GM10248 (cell line): ENCODE measurements at regions not wholly inside any gene's neighbourhood (a gene's known extent, or its start where the extent isn't known, plus 50 kb on each side); places are given as distances from the start of the nearest gene placed in this dataset.

Source experiments
- CTCF ChIA-PET: fragments of 300-600 bp; sonication (Branson Sonifier 250); formaldehyde crosslinking; extraction: SDS; loops from one replicate; lab custom pipeline; 2021; ENCODE audit warnings: antibody characterized with exemption; lab: Yijun Ruan, JAX
- POLR2A ChIA-PET: fragments of 350-650 bp; sonication (Branson Sonifier 250); formaldehyde crosslinking; extraction: SDS; loops from one replicate; lab custom pipeline; 2020; ENCODE audit warnings: antibody characterized with exemption; lab: Yijun Ruan, JAX
- DNase-seq: peaks from one replicate; pipeline ENCODE4 v3.0.0; 2012; ENCODE audit errors: extremely low spot score
- TF ChIP-seq, protein P1 (sequence below): IDR thresholded peaks from 2 replicates; pipeline ENCODE4 v1.5.1; 2012; ENCODE audit warnings: mild to moderate bottlenecking, low read depth; ENCODE audit errors: extremely low read depth, missing control alignments, control extremely low read depth

DNA sequence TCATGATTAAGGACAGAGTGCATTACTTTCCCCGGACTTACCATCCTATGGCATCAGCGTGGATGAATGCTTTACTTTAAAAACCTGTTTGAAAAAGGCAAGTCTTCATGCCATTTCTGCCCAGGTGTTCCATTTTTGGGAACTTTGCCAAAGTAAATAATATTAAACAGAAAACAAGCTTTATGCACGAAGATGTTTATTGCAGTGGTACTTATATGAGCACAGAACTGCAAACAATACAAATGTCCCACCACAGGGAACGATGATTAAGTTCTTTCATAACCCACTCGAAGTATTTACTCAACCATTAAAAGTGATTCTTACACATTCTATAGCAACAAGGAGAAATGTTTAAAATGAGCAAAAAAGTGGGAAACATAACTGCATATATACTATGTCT is 109.7 kb upstream of the GDF10 start:
- DNase-seq: no peak
- TF ChIP-seq, protein P1, sequence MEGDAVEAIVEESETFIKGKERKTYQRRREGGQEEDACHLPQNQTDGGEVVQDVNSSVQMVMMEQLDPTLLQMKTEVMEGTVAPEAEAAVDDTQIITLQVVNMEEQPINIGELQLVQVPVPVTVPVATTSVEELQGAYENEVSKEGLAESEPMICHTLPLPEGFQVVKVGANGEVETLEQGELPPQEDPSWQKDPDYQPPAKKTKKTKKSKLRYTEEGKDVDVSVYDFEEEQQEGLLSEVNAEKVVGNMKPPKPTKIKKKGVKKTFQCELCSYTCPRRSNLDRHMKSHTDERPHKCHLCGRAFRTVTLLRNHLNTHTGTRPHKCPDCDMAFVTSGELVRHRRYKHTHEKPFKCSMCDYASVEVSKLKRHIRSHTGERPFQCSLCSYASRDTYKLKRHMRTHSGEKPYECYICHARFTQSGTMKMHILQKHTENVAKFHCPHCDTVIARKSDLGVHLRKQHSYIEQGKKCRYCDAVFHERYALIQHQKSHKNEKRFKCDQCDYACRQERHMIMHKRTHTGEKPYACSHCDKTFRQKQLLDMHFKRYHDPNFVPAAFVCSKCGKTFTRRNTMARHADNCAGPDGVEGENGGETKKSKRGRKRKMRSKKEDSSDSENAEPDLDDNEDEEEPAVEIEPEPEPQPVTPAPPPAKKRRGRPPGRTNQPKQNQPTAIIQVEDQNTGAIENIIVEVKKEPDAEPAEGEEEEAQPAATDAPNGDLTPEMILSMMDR: no peak
- ChIA-PET POLR2A (no interaction called here), CTCF (no interaction called here)

DNA sequence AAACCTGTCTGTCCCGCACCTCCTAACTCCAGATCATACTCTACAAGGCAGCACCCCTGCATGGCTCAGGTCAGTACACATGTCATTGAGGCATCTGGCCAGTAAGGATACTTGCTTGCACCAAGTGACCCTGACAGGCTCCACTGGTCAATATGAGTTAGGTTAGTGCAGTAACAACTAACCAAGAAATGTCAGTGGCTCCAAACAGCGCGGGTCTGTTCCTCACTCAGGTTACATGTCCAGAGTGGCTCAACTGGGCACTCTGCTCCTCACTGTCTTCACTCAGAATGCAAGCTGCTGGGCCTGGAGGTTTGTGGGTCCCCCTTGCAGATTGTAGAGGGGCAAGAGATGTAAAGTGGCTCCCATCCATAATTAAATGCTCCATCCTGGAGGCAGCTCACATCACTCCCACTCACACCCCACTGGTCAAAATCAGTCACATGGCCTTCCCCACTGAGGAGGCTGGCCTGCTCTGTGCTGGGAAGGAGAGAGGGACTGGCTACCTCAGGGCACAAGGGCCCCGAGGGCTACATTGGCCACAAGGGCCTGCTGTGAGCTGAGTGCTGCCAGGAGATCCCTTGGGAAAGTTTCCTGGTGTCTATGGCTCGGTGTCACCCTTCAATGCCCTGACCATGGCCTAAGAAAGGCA is 109.1 kb upstream of the GDF10 start:
- CTCF ChIA-PET: no interaction called here
- TF ChIP-seq, protein P1: no peak
- DNase-seq: no peak
- POLR2A ChIA-PET: no interaction called here

DNA sequence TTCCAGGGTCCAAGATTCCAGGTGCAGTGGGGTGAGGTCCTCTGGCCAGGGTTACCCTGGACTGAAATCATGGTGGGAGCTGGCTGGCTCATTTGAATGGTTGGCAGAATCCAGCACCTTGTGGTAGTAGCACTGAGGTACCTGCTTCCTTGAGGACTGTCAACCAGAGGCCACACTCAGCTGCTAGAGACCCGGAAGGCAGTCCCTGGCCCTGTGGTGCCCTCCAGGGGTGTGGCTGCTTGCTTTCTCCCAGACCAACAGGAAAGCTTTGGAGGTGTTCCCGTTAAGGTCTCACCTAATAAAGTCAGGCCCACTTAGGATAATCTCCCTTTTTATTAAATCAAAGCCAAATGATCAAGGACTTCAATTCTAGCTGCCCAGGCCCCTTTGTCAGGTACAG is 107.7 kb upstream of the GDF10 start:
- TF ChIP-seq, protein P1: no peak
- ChIA-PET CTCF (interaction anchor here (1.5 kb wide), 1 partner anchor 121 kb away, joined by 3 read pairs; no protein-coding TSS in a partner anchor), POLR2A (no interaction called here)
- no peak for DNase-seq

DNA sequence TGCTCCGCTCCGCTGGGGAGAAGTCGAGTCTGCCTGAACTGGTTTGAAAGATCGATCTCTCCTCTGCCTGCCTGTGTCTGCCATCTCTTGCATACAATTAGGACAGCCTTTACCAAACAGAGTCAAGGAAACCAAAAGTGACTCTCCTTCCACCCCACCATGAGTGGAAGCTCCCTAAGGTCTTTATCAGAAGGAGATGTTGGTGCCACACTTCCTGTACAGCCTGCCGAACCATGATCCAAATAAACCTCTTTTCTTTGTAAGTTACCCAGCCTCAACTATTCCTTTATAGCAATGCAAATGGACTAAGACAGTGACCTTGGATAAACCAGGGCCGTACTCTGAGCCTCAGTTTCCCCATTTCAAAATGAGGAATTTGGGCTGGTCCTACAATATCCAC is 106.3 kb upstream of the GDF10 start:
- TF ChIP-seq, protein P1: no peak
- ChIA-PET POLR2A (no interaction called here), CTCF (no interaction called here)
- no peak for DNase-seq

DNA sequence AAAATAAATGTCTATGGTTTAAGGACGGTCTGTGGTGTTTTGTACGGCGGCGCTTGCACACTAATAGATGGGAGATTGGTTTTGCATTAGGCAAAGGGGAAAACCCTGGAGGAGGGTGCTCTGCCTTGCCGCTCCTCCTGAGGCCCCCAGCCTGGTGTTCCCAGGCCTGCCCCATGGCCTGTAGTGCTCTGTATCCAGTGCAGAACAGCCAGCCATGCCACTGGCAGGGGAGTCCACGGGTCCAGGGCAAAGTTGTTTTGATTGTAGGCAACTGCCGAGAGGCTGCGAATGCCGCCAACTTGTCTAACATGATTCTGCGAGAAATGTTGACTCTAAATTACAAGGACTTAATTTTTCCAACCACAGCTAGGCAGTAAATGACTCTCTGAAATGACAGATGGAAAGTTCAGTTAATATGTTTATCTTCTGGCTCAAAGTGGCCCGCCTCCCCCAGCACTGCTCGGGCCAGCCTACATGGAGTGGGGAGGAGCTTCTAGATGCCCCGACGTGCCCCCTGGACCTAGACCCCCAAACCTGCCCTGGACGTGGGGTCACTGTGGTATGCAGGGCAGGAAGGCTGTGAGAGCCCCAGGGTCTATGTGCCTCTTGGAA is 104.6 kb upstream of the GDF10 start:
- ChIA-PET CTCF (interaction anchor here (0.9 kb wide), 1 partner anchor 12 kb away, joined by 3 read pairs; no protein-coding TSS in a partner anchor), POLR2A (no interaction called here)
- no peak for DNase-seq
- TF ChIP-seq, protein P1: no peak

DNA sequence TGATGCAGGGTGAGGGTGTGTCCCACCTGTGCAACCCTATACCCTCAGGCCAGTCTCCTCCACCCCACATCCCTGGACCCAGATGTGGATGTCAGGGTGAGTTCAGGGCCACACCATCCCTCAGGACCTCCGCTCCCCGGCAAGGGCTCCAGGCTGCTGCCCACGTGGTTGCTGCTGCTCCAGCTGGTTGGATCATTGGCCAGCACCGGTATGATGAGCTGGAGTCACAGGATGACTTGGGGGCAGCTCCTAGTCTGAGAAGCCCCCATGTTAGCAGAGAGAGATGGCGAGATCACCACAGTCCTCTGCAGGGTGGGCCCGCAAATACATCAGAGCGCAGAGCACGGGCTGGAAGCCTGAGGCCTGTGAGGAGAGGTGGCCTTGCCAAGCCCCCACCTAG is 103.3 kb upstream of the GDF10 start:
- CTCF ChIA-PET: no interaction called here
- POLR2A ChIA-PET: no interaction called here
- TF ChIP-seq, protein P1: no peak
- no peak for DNase-seq
